Tongue (tissue), 1 donor: ENCODE measurements at regions not wholly inside any gene's neighbourhood (a gene's known extent, or its start where the extent isn't known, plus 50 kb on each side); places are given as distances from the start of the nearest gene placed in this dataset.

Experiments used
- DNase-seq: peaks from one replicate; pipeline ENCODE4 v3.0.0-alpha.2; 2015

DNA sequence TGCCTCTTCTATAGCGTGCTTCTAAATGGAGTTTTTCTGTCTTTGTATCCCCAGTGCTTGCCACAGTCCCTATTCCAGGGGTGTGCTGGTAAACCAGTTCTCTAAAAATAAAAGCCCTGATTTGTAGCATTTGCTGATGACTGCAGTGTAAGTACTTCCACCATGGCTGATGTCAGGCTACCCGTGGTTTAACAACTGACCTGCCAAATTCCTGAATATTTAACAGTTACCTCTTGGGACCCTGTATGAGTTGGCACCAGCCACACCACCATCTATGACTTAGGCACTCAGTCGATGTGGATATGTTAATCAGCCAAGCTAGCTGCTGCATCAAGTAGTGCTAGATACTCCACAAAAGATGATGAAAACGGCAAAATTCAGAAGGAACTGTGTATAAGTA lies 94.0 kb upstream of the MTNR1B start:
- no peak for DNase-seq

DNA sequence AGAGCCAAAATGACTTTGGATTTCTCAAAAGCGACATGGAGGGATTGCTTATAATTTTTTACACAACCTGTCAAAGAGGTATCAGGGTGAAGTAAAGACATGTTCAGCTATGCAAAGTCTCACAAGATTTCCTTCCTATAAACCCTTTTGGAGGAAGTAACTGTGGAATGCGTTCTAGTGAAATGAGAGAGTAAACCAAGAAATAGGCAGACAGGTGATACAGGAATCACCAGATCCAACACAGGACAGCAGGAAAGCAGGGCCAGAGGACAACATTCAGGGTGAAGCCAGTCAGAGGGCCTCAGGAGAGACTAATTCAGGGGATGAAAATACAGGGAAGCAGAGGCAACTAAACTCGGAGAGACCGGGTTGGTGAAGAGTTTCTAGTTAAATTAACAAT lies 90.4 kb upstream of the MTNR1B start:
- no peak for DNase-seq

DNA sequence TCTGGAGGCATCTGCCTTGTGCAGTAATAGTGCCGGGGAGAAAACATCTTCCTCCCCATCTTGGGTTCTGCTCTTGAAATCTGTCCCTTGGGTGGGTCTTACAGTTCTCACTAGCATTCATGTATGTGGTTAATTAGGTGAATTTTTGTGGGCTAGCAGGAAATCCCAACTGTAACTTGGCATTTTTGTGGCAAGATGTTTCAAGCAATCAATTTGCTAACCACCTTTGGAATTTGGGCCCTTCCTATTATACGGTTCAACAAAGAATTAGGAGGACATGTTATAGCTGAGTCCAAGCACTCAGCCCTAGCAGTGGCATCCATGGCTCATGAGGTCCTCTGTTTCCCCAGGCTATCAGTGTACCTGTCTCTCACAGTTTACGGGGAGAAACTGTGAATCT lies 89.1 kb upstream of the MTNR1B start:
- no peak for DNase-seq

DNA sequence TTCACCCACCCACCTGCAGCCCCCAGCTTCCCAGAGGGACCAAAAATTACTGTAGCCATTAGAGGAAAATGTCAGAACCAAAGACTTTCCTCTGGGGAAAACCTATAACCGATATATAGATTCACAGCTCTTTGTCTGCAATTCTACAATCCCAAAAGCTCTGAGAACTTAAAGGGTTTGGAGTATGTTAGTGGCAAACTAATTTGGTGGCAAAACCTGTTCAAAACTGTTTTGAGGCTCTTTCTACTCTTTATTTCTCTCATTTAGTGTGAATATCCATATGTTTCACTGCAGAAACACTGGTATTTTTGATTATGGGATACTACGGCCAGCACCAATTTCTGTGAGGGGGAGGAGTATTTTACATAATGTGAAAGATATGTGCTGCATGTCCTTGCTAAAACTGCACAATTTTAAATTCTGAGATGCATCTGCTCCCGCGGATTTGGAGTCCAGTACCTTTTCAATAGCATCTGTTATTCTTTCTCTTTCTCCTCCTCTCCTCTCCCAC lies 87.5 kb upstream of the MTNR1B start:
- DNase-seq: no peak

DNA sequence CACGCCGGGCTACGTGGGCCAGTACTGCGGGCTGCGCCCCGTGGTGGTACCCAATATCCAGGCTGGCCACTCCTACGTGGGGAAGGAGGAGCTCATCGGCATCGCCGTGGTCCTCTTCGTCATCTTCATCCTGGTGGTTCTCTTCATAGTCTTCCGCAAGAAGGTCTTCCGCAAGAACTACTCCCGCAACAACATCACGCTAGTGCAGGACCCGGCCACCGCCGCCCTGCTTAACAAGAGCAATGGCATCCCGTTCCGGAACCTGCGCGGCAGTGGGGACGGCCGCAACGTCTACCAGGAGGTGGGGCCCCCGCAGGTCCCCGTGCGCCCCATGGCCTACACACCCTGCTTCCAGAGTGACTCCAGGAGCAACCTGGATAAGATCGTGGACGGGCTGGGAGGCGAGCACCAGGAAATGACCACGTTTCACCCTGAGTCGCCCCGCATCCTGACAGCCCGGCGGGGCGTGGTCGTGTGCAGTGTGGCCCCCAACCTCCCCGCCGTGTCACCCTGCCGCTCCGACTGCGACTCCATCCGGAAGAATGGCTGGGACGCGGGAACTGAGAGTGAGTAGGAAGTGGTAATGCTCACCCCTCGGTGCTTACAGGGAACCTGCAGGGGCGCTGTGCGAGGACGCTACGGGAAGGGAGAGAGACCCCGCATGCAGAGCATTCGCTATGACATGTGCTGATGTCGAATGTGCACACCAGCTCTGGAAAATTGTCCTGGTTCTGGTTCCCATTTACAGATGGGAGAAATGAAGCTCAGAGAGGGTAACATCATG lies 86.4 kb upstream of the MTNR1B start:
- DNase-seq: no peak

DNA sequence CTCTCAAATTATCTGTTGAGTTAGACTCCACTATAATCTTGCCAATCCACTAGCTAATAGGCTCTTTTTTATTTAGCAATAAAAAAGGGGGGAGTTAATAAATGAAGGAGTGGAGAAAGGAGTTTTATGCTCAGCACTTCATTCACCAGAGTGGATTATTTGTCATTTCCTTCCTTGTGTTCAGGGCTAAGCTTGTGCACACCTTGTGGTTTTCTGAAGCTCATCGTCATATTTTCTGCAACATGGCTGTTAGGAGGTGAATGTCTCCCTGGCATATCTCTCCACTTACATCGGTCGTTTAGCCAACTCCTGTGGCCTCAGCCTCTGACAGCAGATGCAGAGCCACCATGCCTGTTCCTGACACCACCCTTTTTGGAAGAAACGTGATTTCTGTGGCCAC lies 83.9 kb upstream of the MTNR1B start:
- DNase-seq: no peak

DNA sequence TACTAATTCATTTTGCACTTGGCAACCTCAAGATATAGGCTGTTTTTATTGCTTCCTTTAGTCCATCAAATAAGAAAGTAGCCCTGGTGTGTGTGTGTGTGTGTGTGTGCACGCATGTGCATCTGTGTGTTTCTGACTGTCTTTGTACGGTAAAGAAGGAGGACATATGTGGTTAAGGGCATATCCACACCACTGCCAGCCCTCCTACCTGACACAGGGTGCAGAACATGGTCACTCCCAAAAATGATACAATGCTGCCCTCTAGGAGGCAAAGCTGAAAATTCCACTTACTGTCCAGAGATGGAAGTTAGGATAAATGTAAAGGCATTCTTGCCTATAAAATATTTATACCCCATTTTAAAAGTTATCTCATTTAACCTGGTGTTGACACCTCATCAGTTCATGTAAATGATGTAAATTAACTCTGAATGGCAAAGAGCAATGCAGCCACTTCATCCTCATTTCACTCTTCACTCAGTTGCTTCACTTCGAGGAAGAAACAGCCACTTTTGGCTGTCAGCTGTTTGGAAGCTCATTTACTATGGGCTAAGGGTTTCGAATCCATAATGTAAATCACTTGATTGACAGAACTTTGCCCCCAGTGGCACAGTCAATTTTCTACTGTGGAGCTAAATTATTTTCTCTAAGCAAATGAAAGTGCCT lies 83.1 kb upstream of the MTNR1B start:
- DNase-seq: peak; percentile 88

DNA sequence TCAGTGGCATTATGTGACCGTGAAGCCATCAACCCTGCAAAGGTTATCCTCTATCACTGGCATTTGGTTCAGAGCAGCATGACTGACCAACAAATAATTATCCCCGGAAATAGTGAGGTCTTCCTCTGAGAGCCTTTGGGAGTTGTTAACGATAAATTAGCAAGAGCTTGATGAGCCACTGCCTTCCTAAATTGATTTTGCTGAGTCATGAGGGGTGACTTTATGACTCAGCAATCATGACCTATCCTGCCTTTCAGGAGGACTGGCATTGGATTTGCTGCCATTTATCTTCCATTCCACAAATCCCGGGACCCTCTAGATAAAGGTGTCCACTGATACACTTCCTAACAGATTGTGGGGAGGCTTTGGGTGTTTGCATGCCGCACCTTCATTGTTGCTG lies 80.8 kb upstream of the MTNR1B start:
- DNase-seq: no peak

DNA sequence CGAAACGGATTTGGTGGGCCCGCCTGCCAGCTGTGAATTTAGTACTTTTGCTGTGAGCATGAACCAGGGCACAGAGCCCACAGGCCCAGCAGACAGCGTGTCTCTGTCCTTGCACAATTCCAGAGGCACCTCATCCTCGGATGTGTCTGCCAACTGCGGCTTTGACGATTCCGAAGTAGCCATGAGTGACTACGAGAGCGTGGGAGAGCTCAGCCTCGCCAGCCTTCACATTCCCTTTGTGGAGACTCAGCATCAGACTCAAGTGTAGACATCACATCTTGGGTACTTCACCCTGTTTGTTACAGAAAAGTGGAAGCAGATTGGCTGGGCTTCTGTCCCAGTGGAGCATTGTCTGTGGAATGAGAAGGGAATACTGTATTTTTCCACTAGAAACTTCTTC lies 78.6 kb upstream of the MTNR1B start:
- no peak for DNase-seq

DNA sequence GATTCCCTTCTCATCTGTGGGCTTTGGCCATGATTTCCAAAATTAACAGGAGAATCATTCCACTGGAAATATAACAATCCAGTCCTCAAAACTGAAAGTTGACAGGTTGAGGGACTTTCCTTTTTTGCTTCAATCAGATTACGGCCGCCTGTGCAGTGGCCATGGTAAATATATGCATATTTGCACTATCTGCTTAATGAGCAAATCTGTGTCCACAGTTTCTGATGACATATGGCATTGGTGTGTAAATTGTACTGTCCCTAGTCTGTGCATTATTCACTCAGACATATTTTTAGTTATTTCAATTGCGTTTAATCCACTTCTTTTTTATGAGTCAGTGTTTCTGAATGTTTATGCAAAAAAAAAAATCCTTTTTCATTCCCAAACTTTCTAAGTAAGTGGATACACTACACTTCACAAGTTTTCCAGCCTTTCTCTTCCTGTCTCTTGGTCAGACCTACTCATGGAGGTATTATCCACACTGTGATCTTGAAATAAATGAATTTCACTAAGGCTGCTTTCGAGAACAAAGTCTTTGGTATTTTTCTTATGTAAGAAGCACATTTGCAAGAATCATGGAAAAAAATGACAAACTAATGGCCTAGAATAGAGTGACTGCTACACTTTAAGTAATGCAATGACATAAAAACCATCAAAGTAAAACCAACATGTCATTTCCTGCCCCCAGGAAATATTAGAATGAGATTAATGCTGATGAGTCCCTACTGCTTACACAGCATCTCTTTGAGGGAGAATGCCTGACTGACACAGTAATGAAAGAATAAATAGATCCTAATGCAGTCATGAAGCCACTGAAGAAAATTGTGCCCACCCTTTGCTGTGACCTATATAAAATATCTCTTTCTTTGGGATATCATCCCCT lies 76.4 kb upstream of the MTNR1B start:
- DNase-seq: no peak

DNA sequence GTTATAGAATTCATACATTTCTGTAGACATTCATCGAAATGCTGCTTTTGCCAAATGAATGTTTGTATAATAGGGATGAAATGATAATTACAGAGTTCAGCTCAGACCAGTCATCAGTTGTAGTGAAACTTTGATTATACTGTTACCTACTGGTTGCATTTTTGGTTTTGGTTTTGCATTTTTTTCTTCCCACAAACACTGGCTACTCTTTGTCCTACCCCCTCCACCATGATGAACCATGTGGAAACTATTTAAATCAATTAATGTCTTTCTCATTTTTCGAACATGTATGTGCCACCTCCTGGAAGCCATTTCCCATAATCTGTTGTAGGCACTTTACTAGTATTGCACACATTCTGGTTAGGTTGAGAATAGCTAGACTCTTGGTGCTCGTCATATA lies 75.3 kb upstream of the MTNR1B start:
- DNase-seq: no peak

DNA sequence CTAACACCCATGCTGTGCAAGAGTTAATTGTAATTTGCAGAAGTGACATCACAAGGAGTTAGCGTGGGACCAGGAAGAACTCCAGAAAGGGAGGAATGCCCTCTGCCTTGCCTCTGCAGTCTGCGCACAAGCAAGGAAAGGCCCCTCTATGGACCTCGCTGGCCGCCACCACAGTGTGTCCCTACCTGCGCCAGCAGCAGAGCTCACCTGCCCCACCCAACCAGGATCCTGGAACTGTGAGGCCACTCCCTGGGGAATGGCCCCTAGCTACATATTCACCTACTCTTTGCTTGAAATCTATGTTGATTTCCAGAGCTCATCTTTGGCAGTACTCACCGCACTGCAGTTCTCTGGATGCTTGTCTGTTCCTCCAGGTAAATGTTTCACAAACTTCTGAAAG lies 72.0 kb upstream of the MTNR1B start:
- DNase-seq: no peak

DNA sequence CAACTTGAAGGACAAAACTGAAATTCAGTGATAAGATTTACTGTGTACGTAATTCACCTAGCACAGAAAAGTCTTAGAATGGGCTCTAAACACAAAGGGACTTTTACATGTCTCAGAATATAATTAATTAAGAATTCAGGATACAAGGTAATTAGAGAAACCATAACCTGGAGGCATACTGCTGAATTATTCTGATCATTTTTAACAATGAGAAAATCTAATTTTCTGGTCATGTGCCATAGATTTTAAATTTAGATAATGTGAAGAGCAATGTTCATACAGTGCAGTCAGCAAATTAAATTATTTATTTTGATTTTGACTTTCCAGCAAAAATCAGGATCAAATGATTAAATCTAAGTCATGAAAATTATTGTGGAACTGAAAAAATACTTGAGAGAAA lies 67.0 kb upstream of the MTNR1B start:
- no peak for DNase-seq

DNA sequence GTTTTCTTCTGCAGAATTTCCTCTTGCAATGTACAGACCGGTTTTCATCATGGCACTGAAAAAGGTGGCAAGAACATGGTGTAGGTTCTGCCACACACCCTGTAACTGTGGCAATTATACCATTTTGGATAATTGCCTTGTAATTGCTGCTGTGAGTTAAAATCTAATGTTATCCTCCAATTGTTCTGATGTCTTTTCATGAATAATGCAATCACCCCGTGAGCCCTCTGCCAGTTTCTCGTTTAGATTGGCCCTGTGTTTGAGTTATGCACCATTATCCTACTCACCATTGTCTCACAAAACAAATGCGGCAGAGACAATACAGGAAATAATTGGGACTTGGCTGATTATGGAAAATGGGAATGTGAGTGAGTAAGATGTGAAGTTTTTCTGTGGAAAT lies 61.8 kb upstream of the MTNR1B start:
- no peak for DNase-seq

DNA sequence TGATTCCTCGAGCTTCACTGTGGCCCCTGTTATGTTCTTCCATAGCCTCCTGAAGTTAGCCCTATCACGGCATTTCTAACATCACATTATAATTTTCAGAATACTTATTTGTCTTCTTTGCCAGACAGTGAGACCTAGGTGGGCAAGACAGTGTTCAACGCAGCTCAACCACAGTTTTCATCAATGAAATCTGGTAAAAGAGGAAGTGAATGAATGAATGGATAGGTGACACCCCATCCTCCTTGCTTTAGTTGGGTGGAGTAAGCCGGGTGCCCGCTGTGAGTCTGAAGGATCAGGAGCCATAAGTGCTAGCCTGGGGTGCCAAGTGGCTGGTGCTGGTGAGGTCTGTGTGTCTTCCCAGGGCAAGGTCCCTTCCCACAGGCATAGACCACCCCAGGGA lies 60.2 kb upstream of the MTNR1B start:
- DNase-seq: no peak

DNA sequence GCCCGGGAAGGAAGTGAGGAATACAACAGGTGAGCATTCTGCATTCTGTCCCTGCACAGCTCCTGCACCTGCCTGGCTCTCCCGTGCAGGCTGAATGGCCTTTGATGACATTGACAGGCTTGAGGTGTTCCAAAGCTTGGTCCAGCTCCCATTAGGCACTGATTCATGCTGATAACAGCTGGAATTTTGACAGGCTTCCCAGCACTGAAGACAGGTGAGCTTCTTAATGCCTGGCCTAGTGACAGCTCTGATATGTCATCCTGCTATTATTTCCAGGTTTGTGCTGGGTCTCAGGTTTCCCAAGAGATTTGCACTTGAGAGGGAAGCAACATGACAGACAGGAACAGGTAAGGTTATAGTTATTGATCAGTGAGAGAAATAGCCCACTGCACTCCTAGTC lies 58.0 kb upstream of the MTNR1B start:
- no peak for DNase-seq

DNA sequence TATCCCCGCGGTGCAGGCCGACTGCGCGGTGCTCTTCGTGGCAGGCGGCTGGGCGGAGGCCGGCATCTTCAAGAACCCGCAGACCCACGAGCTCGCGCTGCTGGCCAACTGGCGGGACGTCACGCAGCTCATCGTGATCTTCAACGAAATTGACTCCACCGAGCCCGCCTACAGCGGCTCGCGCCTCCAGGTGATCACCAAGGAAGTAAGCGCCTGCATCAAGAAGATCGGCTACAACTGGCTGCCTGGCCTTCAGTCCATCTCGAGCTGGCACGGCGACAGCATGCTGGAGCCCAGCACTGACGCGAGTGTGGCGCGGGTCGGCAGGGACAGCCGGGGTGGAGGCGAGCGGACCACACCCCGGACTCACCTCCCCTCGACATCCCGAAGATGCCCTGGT lies 53.9 kb upstream of the MTNR1B start:
- no peak for DNase-seq

DNA sequence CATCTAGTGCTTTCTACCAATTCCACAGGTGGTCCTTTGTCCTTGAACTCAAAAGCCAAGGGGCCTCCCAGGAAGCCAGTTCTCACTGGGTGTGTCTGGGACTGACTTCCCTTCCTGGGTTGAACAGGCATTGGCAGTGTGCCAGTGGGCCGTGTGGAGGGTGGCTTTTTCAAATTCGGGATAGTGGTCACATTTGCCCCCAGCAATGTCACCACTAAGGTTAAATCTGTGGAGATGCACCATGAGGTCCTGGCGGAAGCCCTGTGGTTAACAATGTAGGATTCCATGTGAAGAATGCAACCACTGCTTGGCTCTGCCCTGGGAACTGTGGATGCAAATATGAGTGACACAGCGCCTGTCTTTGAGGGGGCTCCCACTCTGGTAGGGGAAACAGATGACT lies 53.2 kb upstream of the MTNR1B start:
- DNase-seq: no peak

DNA sequence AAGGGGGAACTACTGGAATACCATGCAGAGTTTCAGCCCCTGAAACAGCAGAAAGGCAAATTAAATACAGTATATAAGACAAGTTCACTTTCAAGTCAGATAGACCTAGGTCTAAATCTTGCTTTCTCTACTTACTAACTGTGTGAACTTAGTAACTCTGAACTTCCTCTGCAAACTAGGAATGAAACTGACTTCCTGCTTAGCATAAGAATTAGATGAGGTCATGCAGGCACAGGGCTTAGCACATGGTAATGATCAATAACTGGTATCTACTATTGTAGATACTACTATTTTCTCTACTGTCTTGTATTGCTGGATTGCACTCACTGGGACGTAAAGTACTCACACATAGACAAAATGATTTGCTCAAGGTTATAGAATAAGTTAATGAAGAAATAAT lies 51.5 kb upstream of the MTNR1B start:
- no peak for DNase-seq

DNA sequence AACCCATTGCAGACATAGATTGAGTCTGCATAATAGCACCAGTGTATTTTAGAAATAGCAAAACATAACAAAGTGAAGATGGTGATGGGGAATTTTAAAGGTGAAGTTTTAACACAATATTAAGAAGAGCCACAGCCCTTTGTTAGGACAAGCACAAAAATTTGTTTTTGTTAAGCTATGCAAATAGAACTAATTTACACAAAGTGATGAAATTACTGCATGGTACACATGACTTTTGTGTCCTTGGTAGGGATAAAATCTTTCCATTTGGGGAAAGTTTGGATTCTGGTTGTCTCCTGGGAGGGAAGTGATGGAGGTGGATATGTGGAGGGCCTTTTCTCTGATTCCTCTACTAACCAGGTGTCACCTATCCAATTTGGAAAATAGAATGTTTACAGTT lies 50.4 kb upstream of the MTNR1B start:
- no peak for DNase-seq
